Non-pigmented ciliary epithelial cell (primary cell): ENCODE measurements at regions not wholly inside any gene's neighbourhood (a gene's known extent, or its start where the extent isn't known, plus 50 kb on each side); places are given as distances from the start of the nearest gene placed in this dataset.
A peak's percentile ranks its signal among the peaks of the same experiment; 100 is the strongest.

Source experiments
- DNase-seq: peaks from one replicate; pipeline ENCODE4 v3.0.0-alpha.2; 2010; ENCODE audit warnings: low read depth

DNA sequence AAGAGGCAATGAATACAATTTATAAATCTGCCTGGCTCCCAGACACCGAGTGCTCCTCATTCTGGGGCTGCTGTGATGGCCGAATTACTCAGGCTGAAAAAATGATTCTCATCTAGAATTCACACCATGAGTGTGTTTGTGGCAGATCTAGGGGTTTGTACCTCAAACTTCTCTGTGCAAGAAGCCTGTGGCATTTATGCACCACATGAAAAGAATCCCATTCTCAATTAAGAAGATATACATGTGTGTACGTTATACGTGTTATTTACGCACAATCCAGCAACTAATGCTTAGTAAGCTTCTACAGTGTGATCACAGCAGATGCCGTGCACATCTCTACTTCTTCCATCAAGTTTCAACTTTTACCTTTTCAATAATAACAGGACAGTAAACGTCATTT lies 476.8 kb downstream of the SHQ1 start:
- DNase-seq = no peak

GRCh38 chr3:72370947-72371346 lies 477.3 kb downstream of the SHQ1 start:
- DNase-seq = no peak

GRCh38 chr3:72369681-72370080 lies 478.6 kb downstream of the SHQ1 start:
- DNase-seq = no peak

- DNase-seq = no peak
Observed at GRCh38 chr3:72368331-72368975, 479.8 kb downstream of the SHQ1 start.

DNA sequence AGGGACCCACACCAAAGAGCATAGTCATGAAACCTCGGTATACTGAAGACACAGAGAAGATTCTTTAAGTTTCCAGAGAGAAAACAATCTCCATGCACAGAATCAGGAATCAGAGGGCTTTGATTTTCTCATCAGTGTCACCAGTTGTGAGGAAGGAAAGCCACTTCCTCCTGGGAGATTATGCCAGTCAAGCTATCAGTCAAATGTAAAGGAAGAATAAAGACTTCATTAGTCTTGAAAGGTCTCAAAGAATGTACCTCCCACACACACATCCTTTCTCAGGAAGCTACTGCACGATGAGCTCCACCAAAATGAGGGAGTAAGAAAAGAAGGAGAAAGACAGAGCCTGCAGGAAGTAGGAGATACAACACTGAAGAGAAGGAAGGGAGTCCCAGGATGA lies 486.3 kb downstream of the SHQ1 start:
- DNase-seq = no peak

DNA sequence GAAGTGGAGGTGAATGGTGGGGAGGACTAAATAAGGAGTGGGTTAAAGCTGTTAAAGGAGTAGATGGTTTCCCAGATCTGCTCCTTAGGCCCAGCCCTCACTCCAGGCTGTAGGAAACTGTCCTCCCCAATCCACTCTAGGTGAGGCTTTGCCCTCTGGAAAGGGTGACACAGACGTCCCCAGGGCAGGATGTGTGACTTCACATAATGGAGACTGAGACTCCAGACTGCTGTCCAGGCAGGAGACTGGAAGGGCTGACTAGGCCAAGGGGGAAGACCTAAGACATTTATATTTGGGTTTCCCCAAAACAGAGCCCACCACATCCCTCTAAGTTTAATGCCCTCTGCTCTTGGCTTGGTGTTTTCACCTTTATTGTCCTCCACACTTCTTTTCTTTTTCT lies 488.5 kb downstream of the SHQ1 start:
- no peak for DNase-seq

DNA sequence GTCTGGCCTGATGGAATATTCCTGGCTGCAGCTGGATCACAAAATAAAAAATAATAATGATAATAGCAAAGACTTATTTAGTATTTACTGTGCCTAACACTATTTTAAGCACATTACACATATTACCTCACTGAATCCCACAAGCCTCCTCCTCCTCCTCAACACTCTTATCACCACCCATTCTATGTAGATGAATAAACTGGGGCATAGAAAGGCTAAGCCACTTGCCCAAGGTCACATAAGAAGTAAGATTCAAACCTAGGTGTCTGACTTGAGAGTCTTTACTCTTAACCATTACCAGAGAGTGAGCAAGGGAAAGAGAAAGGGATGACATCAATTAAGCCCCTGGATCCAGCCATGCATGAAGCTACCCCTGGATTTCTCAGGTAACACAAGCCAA lies 493.1 kb downstream of the SHQ1 start:
- DNase-seq = no peak

DNA sequence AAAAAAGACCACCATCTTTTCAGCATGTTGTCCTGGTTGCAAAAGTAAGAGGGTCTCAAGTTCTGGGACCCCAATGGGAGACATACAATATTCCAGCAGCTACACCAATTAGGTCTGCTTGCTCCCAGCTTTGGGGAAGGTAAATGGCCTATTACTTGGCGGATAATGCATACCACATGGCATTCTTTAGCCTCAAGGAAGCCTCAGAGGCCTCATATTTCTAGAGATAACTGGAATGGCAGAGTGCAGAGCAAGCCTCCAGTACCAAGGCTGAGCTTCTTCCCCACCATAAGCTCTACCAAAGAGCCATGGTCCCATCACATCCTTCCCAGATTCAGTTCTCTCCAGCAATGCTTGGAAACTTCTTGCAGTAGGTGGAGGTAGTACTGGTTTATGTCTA lies 493.8 kb downstream of the SHQ1 start:
- no peak for DNase-seq

GRCh38 chr3:72353236-72354128 lies 494.8 kb downstream of the SHQ1 start:
- DNase-seq = no peak

DNA sequence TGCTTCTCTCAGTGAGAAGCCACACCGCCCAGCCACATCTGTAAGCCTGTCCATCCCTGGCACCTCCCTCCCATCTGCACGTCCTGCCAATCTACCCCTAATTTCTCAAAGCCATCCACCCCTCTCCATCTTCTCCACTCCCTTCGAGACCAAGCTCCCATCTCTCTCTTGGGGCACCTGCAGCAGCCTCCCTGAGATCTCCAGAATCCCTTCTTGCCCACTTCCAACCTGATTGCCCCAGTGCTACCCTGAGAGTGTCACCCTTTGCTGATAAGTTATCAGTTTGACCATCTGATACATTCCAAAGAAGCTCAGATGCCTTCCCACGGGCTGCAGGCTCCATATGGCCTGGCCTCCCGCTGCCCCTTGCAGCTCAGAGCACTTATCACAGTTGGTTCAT lies 496.1 kb downstream of the SHQ1 start:
- DNase-seq = no peak

DNA sequence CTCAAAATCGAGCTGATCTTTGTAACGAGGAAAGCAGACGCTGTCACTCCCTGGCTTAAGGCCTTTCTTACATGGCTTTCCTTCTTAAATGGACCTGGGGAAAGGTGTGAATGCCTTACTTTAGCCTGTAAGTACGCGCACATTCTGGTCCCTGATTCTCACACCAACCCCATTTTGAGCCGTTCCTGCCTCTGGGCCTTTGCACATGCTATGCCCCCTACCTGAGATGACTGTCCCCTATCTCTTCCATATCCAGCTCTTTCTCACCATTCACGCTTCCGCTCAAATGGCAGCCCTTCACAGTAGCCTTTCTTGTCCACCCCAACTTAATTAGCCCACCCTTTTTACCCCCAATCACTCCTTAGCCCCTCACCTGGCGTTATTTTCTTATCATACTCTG lies 496.7 kb downstream of the SHQ1 start:
- DNase-seq = no peak

GRCh38 chr3:72350761-72351505 lies 497.3 kb downstream of the SHQ1 start:
- no peak for DNase-seq

GRCh38 chr3:72348357-72348756 lies 499.9 kb downstream of the SHQ1 start:
- DNase-seq = no peak

DNA sequence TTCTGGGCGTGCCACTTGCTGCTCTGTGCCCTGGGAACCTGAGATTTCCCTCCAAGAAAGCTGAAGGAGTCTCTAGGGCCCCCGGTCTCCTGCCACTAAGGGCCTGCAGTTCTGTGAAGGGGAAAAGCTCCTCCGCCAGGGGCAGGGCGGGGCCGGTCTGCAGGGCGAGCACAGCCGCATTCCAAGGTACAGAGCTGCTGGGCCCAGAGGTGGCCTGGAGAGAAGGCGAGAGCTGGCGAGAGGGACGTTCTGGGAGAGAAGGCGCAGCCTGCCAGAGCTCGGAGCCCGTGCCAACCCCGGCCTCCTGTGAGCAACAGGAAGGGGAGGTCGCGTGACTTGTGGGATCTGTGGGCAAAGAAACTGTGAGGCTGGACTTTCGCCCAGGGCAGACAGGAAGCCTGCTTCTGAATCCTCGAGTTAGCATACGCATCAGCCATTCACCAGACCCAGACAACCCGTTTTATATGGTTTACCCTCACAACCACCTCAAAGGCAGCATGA lies 500.4 kb downstream of the SHQ1 start:
- peak; percentile 40 for DNase-seq

DNA sequence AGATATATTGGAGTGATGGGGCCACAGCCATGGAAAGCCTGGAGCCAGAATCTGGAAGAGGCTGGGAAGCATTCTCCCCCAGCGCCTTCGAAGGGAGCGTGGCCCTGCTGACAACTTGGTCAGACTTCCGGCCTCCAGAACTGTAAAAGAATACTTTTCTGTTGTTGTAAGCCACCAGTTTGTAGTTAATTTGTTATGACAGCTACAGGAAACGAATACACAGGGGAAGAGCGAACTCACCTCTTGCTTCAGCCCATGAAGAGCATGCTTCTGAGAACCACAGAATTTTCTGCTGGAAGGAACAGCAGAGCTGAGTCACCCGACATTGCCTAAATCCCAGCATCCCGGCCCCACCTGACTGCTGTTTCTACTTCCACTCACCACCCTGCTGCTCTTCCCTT lies 501.7 kb downstream of the SHQ1 start:
- DNase-seq = peak; percentile 98

- no peak for DNase-seq
Observed at GRCh38 chr3:72345980-72346379, 502.3 kb downstream of the SHQ1 start.

DNA sequence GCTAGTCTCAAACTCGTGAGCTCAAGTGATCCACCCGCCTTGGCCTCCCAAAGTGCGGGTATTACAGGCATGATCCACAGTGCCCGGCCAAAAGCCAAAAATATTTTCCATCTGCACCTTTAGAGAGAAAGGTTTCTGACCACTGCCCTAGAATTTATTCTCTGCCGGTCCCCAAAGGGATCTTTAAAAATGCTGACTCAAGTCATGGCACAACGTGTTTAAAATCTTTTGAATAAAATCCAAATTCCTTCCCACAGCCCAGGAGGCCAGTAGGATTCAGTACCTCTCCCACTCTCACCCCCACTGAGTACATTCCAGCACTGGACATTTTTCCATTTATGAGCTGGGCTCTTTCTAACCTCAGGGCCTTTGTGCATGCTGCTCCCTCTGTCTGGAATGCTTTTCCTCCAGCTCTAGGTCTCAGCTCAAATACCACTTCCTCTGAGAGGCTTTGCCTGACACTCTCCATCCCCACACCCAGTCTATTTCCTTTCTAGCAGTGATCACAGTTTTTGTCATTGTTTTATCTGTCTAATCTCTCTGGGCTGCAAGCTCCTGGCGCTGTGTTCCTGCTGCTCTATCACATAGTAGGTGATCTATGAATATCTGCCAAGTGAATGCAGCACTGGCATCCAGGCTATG lies 502.9 kb downstream of the SHQ1 start:
- DNase-seq = no peak

DNA sequence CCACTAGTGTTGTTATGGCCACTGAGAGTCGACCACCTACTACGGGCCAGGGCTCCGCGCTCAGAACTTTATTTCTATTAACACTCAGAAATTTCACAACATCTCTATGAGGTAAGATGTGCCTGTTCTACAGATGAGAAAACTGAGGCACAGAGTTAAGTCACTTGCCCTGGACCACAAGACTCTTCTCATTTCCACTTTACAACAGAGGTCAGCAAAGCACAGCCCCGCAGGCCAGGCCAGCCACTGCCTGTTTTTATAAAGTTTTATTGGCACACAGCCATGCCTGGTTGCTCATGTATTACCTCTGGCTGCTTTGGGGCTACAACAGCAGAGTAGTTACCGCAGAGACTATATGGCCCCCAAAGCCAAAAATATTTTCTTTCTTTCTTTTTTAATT lies 503.6 kb downstream of the SHQ1 start:
- DNase-seq = no peak

DNA sequence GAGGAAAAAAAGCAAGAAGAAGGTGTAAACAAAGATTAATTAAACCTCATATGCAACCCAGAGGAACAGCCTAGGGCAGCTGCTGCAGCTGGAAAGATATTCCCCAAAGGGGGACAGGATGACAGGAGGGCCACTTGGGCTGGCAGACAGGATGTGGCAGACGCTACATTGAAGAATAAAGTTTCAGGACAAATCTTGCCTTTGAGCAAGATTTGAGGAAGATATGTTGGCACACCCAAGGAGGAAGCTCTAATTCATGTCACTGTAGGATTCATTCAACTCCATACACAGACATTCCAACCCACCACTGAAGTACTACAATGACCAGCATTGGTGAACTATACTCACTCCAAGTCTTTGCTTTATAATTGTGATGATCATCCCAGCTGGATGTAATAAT lies 504.0 kb downstream of the SHQ1 start:
- DNase-seq = no peak

GRCh38 chr3:72343078-72343477 lies 505.2 kb downstream of the SHQ1 start:
- no peak for DNase-seq

GRCh38 chr3:72342450-72342849 lies 505.8 kb downstream of the SHQ1 start:
- DNase-seq = no peak

- no peak for DNase-seq
Observed at GRCh38 chr3:72341920-72342319, 506.3 kb downstream of the SHQ1 start.
